DOHH2 (cell line): ENCODE measurements at regions not wholly inside any gene's neighbourhood (a gene's known extent, or its start where the extent isn't known, plus 50 kb on each side); places are given as distances from the start of the nearest gene placed in this dataset.

Experiments
- H3F3A ChIP-seq: fragments of 200-600 bp; sonication (generic), shearing (Covaris generic); 2 replicates; pipeline ENCODE4 v1.6.0; 2016; ENCODE audit warnings: antibody characterized with exemption, mild to moderate bottlenecking; ENCODE audit not compliant: control insufficient read depth, insufficient read depth
- H3K27ac ChIP-seq: fragments of 200-600 bp; sonication (generic); 2 replicates; pipeline ENCODE4 v1.5.1; 2014; ENCODE audit warnings: low read depth, mild to moderate bottlenecking, low read length, moderate library complexity
- H3K27me3 ChIP-seq: fragments of 200-600 bp; sonication (generic); 2 replicates; pipeline ENCODE4 v1.6.1; 2014; ENCODE audit warnings: mild to moderate bottlenecking, low read length, mixed read lengths; ENCODE audit not compliant: control insufficient read depth
- H3K36me3 ChIP-seq: fragments of 200-600 bp; sonication (generic); 2 replicates; pipeline ENCODE4 v1.6.1; 2014; ENCODE audit warnings: mild to moderate bottlenecking, low read length, moderate library complexity, mixed read lengths; ENCODE audit not compliant: control insufficient read depth
- H3K4me1 ChIP-seq: fragments of 200-600 bp; sonication (generic); 2 replicates; pipeline ENCODE4 v1.6.1; 2014; ENCODE audit warnings: mild to moderate bottlenecking, low read length, mixed read lengths; ENCODE audit not compliant: control insufficient read depth
- H3K4me2 ChIP-seq: fragments of 200-600 bp; sonication (generic); 2 replicates; pipeline ENCODE4 v1.6.0; 2014; ENCODE audit warnings: mild to moderate bottlenecking, low read length, moderate library complexity
- H3K4me3 ChIP-seq: fragments of 200-600 bp; sonication (generic); 2 replicates; pipeline ENCODE4 v1.5.1; 2014; ENCODE audit warnings: mild to moderate bottlenecking, low read length, mixed read lengths
- H3K79me2 ChIP-seq: fragments of 200-600 bp; sonication (generic); 2 replicates; pipeline ENCODE4 v1.6.1; 2014; ENCODE audit warnings: mild to moderate bottlenecking, low read length, mixed read lengths; ENCODE audit not compliant: control insufficient read depth
- H3K9me2 ChIP-seq: fragments of 200-600 bp; sonication (generic); replicated peaks from 2 replicates; pipeline ENCODE4 v1.6.1; 2014; ENCODE audit warnings: mild to moderate bottlenecking, low read length, mixed read lengths; ENCODE audit not compliant: control insufficient read depth
- H3K9me3 ChIP-seq: fragments of 200-600 bp; sonication (generic); 2 replicates; pipeline ENCODE4 v1.6.1; 2014; ENCODE audit warnings: antibody characterized with exemption, low read length, mixed read lengths; ENCODE audit not compliant: control insufficient read depth, insufficient read depth
- H4K20me1 ChIP-seq: fragments of 200-600 bp; sonication (generic); 2 replicates; pipeline ENCODE4 v1.6.0; 2014; ENCODE audit warnings: low read depth, mild to moderate bottlenecking, antibody characterized with exemption, low read length, moderate library complexity; ENCODE audit not compliant: control insufficient read depth, insufficient read depth
- CTCF ChIP-seq: fragments of 200-600 bp; sonication (generic); IDR thresholded peaks from one replicate; pipeline ENCODE4 v1.5.1; 2014; ENCODE audit warnings: antibody characterized with exemption, mild to moderate bottlenecking, low read depth, low read length; ENCODE audit not compliant: poor library complexity, severe bottlenecking
- EZH2phosphoT487 ChIP-seq: fragments of 200-600 bp; sonication (generic); IDR thresholded peaks from 2 replicates; pipeline ENCODE4 v1.6.1; 2017; ENCODE audit warnings: borderline replicate concordance, mild to moderate bottlenecking, antibody characterized with exemption, low read length, moderate library complexity, mixed read lengths

GRCh38 chr3:117567382-117567781 is 857.8 kb downstream of the TUSC7 start:
- Histone ChIP-seq H3K9me2 (no peaks in the 10 kb centered on the region), H3K36me3 (no peaks in the 10 kb centered on the region), H4K20me1 (no peaks in the 10 kb centered on the region), H3K4me3 (no peak overlapping the region), H3K4me2 (no peak overlapping the region), H3K79me2 (no peaks in the 10 kb centered on the region), H3F3A (no peaks in the 10 kb centered on the region), H3K4me1 (no peaks in the 10 kb centered on the region), H3K27me3 (no peaks in the 10 kb centered on the region), H3K27ac (no peak overlapping the region), H3K9me3 (no peaks in the 10 kb centered on the region)
- TF ChIP-seq CTCF (no peak), EZH2phosphoT487 (no peak)

GRCh38 chr3:117567906-117568305 is 858.3 kb downstream of the TUSC7 start:
- no peaks in the 10 kb centered on the region for H3K4me1 ChIP-seq
- no peaks in the 10 kb centered on the region for H3F3A ChIP-seq
- no peaks in the 10 kb centered on the region for H3K9me3 ChIP-seq
- H3K79me2 ChIP-seq: no peaks in the 10 kb centered on the region
- TF ChIP-seq EZH2phosphoT487: no peak
- TF ChIP-seq CTCF: no peak
- H3K27me3 ChIP-seq: no peaks in the 10 kb centered on the region
- no peak overlapping the region for H3K27ac ChIP-seq
- H4K20me1 ChIP-seq: no peaks in the 10 kb centered on the region
- H3K36me3 ChIP-seq: no peaks in the 10 kb centered on the region
- no peak overlapping the region for H3K4me2 ChIP-seq
- no peak overlapping the region for H3K4me3 ChIP-seq
- no peaks in the 10 kb centered on the region for H3K9me2 ChIP-seq

- Histone ChIP-seq H3K4me3 (no peak overlapping the region), H3K79me2 (no peaks in the 10 kb centered on the region), H3K36me3 (no peaks in the 10 kb centered on the region), H3K9me3 (no peaks in the 10 kb centered on the region), H3K27me3 (no peaks in the 10 kb centered on the region), H3K4me2 (no peak overlapping the region), H3K4me1 (no peaks in the 10 kb centered on the region), H3K27ac (no peak overlapping the region), H3K9me2 (no peaks in the 10 kb centered on the region), H3F3A (no peaks in the 10 kb centered on the region), H4K20me1 (no peaks in the 10 kb centered on the region)
- TF ChIP-seq CTCF: no peak
- no peak for TF ChIP-seq EZH2phosphoT487
Measured at GRCh38 chr3:117572786-117573185, 863.2 kb downstream of the TUSC7 start.

GRCh38 chr3:117580806-117581205 is 871.2 kb downstream of the TUSC7 start:
- Histone ChIP-seq H4K20me1 (no peaks in the 10 kb centered on the region), H3F3A (no peaks in the 10 kb centered on the region), H3K4me1 (no peaks in the 10 kb centered on the region), H3K79me2 (no peaks in the 10 kb centered on the region), H3K27me3 (no peaks in the 10 kb centered on the region), H3K4me2 (no peak overlapping the region), H3K36me3 (no peaks in the 10 kb centered on the region), H3K4me3 (no peak overlapping the region), H3K9me3 (no peaks in the 10 kb centered on the region), H3K27ac (no peak overlapping the region), H3K9me2 (no peaks in the 10 kb centered on the region)
- TF ChIP-seq EZH2phosphoT487: no peak
